ENCODE measurements at regions not wholly inside any gene's neighbourhood (a gene's known extent, or its start where the extent isn't known, plus 50 kb on each side); places are given as distances from the start of the nearest gene placed in this dataset.

DNA sequence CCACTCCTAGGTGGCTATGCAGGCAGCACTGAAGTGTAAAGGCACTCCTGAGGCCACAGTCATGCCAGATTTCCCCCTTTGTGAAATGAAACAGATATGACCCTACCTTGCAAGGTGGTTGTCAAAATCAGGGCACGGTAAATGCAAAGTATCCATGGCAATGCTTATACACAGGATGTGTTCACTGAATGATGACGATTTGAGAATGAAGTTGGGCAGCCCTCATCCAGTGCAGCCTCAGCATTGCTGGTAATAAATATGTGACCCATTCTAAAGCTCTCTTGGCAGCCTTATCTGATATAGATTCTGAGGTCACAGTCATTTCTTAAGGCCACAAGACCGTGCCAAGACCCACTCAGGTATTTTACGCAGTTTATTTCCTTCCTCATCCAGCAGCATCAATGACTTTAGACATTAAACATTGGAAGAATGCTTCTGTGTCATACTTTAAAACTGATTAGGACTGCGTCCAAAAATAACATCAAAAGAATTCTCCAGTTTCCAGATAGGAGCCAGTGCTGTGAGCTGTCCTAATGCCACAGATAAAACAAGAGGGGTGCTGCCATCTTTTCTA, 125.5 kb upstream of the SERTAD2 start:
- intact Hi-C loops (cut with micrococcal nuclease; ENCODE audit: unreplicated experiment) = no loop called here
- POLR2A ChIA-PET (ENCODE audit: low non-redundant PET) = no interaction called here
- H3K4me1 ChIP-seq (ENCODE audit: insufficient read depth, low read length, poor library complexity, severe bottlenecking) = no peaks in the 10 kb centered on the region
- H3K27me3 ChIP-seq (replicated peaks; ENCODE audit: insufficient read depth, low read depth, low read length, poor library complexity) = no peaks in the 10 kb centered on the region
- no TSS peak for BruUV-seq (replicated peaks)
- H3K4me3 ChIP-seq (ENCODE audit: low read depth, low read length, poor library complexity, severe bottlenecking) = no peak overlapping the region
- CTCF ChIA-PET = no interaction called here
- H3K27ac ChIP-seq (ENCODE audit: low read depth, low read length, poor library complexity, severe bottlenecking) = no peak overlapping the region
- H3K9me3 ChIP-seq (ENCODE audit: low read depth, low read length, poor library complexity, severe bottlenecking) = peaks cover 4% of the 10 kb centered on the region
- TF ChIP-seq EZH2 (IDR thresholded peaks at IDR 0.05; ENCODE audit: borderline replicate concordance, low read depth, low read length, poor library complexity, severe bottlenecking) (no peak), CTCF (conservative IDR thresholded peaks at IDR 0.05; ENCODE audit: low read depth, low read length) (no peak)
- no peaks in the 10 kb centered on the region for H3K36me3 ChIP-seq (ENCODE audit: insufficient read depth, low read length, poor library complexity, severe bottlenecking)
- DNase-seq (ENCODE audit: low spot score) = no peak

DNA sequence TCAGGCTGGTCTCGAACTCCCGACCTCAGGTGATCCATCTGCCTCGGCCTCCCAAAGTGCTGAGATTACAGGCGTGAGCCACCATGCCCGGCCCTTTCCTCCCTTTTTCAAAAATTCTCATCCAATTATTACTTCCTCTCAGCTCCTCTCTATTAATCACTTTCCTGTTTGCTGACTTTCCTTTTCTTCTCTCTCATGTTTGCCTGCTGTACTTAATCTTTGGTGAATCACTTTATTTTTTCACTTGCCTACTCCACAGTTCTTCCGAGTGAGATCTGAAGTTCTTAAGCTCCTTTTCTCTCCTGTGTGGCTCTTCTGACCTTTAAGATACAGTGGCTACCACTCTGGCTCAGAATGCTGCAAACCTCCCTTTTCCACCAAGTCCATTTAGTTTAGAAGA, 126.3 kb upstream of the SERTAD2 start:
- DNase-seq (ENCODE audit: low spot score) = no peak

GRCh38 chr2:64781711-64782390, 128.1 kb upstream of the SERTAD2 start:
- TF ChIP-seq CTCF (conservative IDR thresholded peaks at IDR 0.05; ENCODE audit: low read depth, low read length) (no peak), EZH2 (IDR thresholded peaks at IDR 0.05; ENCODE audit: borderline replicate concordance, low read depth, low read length, poor library complexity, severe bottlenecking) (no peak)
- Histone ChIP-seq H3K27ac (ENCODE audit: low read depth, low read length, poor library complexity, severe bottlenecking) (no peak overlapping the region), H3K4me3 (ENCODE audit: low read depth, low read length, poor library complexity, severe bottlenecking) (no peak overlapping the region), H3K4me1 (ENCODE audit: insufficient read depth, low read length, poor library complexity, severe bottlenecking) (no peaks in the 10 kb centered on the region), H3K9me3 (ENCODE audit: low read depth, low read length, poor library complexity, severe bottlenecking) (no peaks in the 10 kb centered on the region), H3K27me3 (replicated peaks; ENCODE audit: insufficient read depth, low read depth, low read length, poor library complexity) (no peaks in the 10 kb centered on the region), H3K36me3 (ENCODE audit: insufficient read depth, low read length, poor library complexity, severe bottlenecking) (no peaks in the 10 kb centered on the region)
- no peak for DNase-seq (ENCODE audit: low spot score)
- intact Hi-C loops (cut with micrococcal nuclease; ENCODE audit: unreplicated experiment) = no loop called here
- ChIA-PET CTCF (no interaction called here), POLR2A (ENCODE audit: low non-redundant PET) (interaction anchor here (0.6 kb wide), 1 partner anchor 38 kb away, joined by 3 read pairs; no protein-coding TSS in a partner anchor)
- no TSS peak for BruUV-seq (replicated peaks)

More for the DNA sequence above, 126.3 kb upstream of the SERTAD2 start:
- H3K27me3 ChIP-seq (replicated peaks; ENCODE audit: insufficient read depth, low read depth, low read length, poor library complexity) = no peaks in the 10 kb centered on the region
- no peak overlapping the region for H3K4me3 ChIP-seq (ENCODE audit: low read depth, low read length, poor library complexity, severe bottlenecking)
- ChIA-PET POLR2A (ENCODE audit: low non-redundant PET) (no interaction called here), CTCF (no interaction called here)
- no TSS peak for BruUV-seq (replicated peaks)
- H3K4me1 ChIP-seq (ENCODE audit: insufficient read depth, low read length, poor library complexity, severe bottlenecking) = no peaks in the 10 kb centered on the region
- TF ChIP-seq EZH2 (IDR thresholded peaks at IDR 0.05; ENCODE audit: borderline replicate concordance, low read depth, low read length, poor library complexity, severe bottlenecking) (no peak), CTCF (conservative IDR thresholded peaks at IDR 0.05; ENCODE audit: low read depth, low read length) (no peak)
- no peaks in the 10 kb centered on the region for H3K36me3 ChIP-seq (ENCODE audit: insufficient read depth, low read length, poor library complexity, severe bottlenecking)
- intact Hi-C loops (cut with micrococcal nuclease; ENCODE audit: unreplicated experiment) = no loop called here
- H3K9me3 ChIP-seq (ENCODE audit: low read depth, low read length, poor library complexity, severe bottlenecking) = peaks cover 2% of the 10 kb centered on the region
- no peak overlapping the region for H3K27ac ChIP-seq (ENCODE audit: low read depth, low read length, poor library complexity, severe bottlenecking)

Data from A673 (cell line).